ENCODE measurements at regions not wholly inside any gene's neighbourhood (a gene's known extent, or its start where the extent isn't known, plus 50 kb on each side); places are given as distances from the start of the nearest gene placed in this dataset.

GRCh38 chr3:104612218-104612617 lies 754.5 kb upstream of the ALCAM start:
- intact Hi-C loops (cut with DNase I): no loop called here
- H3K27me3 ChIP-seq (ENCODE audit: control insufficient read depth, insufficient read depth, low read length): no peaks in the 10 kb centered on the region
- no peak overlapping the region for H3K4me3 ChIP-seq (ENCODE audit: low read length in 3 of 3)
- no peaks in the 10 kb centered on the region for H3K36me3 ChIP-seq (ENCODE audit: control insufficient read depth in 2 of 3, insufficient read depth in 3 of 3, low read length in 3 of 3)
- no peak for TF ChIP-seq CTCF (IDR thresholded peaks at IDR 0.05; ENCODE audit: borderline replicate concordance, extremely low read depth, insufficient read depth)
- H3K27ac ChIP-seq (ENCODE audit: low read depth in 2 of 2, low read length in 2 of 2): no peak overlapping the region
- no peaks in the 10 kb centered on the region for H3K9me3 ChIP-seq (ENCODE audit: control insufficient read depth in 2 of 3, insufficient read depth in 1 of 3, low read length in 3 of 3)
- no peak overlapping the region for H3K9ac ChIP-seq (ENCODE audit: low read length in 3 of 3)
- H3K4me1 ChIP-seq (ENCODE audit: control insufficient read depth in 2 of 3, insufficient read depth in 2 of 3, low read depth in 1 of 3, low read length in 3 of 3): no peaks in the 10 kb centered on the region
- no peak for FAIRE-seq
- DNase-seq: no peak

GRCh38 chr3:104614564-104614963 lies 752.1 kb upstream of the ALCAM start:
- DNase-seq: no peak
- intact Hi-C loops (cut with DNase I): no loop called here
- no peak for FAIRE-seq
- Histone ChIP-seq H3K36me3 (ENCODE audit: control insufficient read depth in 2 of 3, insufficient read depth in 3 of 3, low read length in 3 of 3) (no peaks in the 10 kb centered on the region), H3K4me3 (ENCODE audit: low read length in 3 of 3) (no peak overlapping the region), H3K27ac (ENCODE audit: low read depth in 2 of 2, low read length in 2 of 2) (no peak overlapping the region), H3K4me1 (ENCODE audit: control insufficient read depth in 2 of 3, insufficient read depth in 2 of 3, low read depth in 1 of 3, low read length in 3 of 3) (no peaks in the 10 kb centered on the region), H3K9me3 (ENCODE audit: control insufficient read depth in 2 of 3, insufficient read depth in 1 of 3, low read length in 3 of 3) (no peaks in the 10 kb centered on the region), H3K9ac (ENCODE audit: low read length in 3 of 3) (no peak overlapping the region), H3K27me3 (ENCODE audit: control insufficient read depth, insufficient read depth, low read length) (no peaks in the 10 kb centered on the region)
- no peak for TF ChIP-seq CTCF (IDR thresholded peaks at IDR 0.05; ENCODE audit: borderline replicate concordance, extremely low read depth, insufficient read depth)

- DNase-seq: peak in 2 of 5 donors; percentile 28 to 68
Observed at GRCh38 chr3:104628185-104628789, 738.4 kb upstream of the ALCAM start.

More at GRCh38 chr3:104628185-104628789, 738.4 kb upstream of the ALCAM start:
- peak; percentile 52 for TF ChIP-seq CTCF (IDR thresholded peaks at IDR 0.05; ENCODE audit: borderline replicate concordance, extremely low read depth, insufficient read depth)
- Histone ChIP-seq H3K27me3 (ENCODE audit: control insufficient read depth, insufficient read depth, low read length) (no peaks in the 10 kb centered on the region), H3K4me3 (ENCODE audit: low read length in 3 of 3) (no peak overlapping the region), H3K9ac (ENCODE audit: low read length in 3 of 3) (no peak overlapping the region), H3K4me1 (ENCODE audit: control insufficient read depth in 2 of 3, insufficient read depth in 2 of 3, low read depth in 1 of 3, low read length in 3 of 3) (no peaks in the 10 kb centered on the region), H3K27ac (ENCODE audit: low read depth in 2 of 2, low read length in 2 of 2) (no peak overlapping the region), H3K9me3 (ENCODE audit: control insufficient read depth in 2 of 3, insufficient read depth in 1 of 3, low read length in 3 of 3) (peaks cover 0 to 2% (median 0%) of the 10 kb centered on the region in 3 donors), H3K36me3 (ENCODE audit: control insufficient read depth in 2 of 3, insufficient read depth in 3 of 3, low read length in 3 of 3) (no peaks in the 10 kb centered on the region)
- intact Hi-C loops (cut with DNase I): no loop called here
- FAIRE-seq: no peak
